WTC11 (cell line): ENCODE measurements at regions not wholly inside any gene's neighbourhood (a gene's known extent, or its start where the extent isn't known, plus 50 kb on each side); places are given as distances from the start of the nearest gene placed in this dataset.

ENCODE experiments used
- ATAC-seq: fragments of 200-7000 bp; cut with Tn5 transposase; 2 replicates; pipeline ENCODE4 v1.10.0; 2021; ENCODE audit warnings: mild to moderate bottlenecking, moderate library complexity
- CTCF ChIA-PET: fragments of 300-600 bp; sonication (Branson Sonifier 250); formaldehyde crosslinking; loops from one replicate; lab custom pipeline; 2021; ENCODE audit warnings: antibody characterized with exemption; lab: Charles Lee
- POLR2A ChIA-PET: fragments of 350-600 bp; sonication (Branson Sonifier 250); formaldehyde crosslinking; loops from one replicate; lab custom pipeline; 2021; ENCODE audit warnings: antibody characterized with exemption; lab: Charles Lee
- DNase-seq: peaks from one replicate; pipeline ENCODE4 v3.0.0; 2021; ENCODE audit warnings: low spot score
- H3K27ac Mint-ChIP-seq: 2 replicates; pipeline ENCODE4 v1.8.0; 2021; ENCODE audit warnings: mixed read lengths
- H3K27me3 Mint-ChIP-seq: 2 replicates; pipeline ENCODE4 v1.8.0; 2021; ENCODE audit warnings: low read depth, mild to moderate bottlenecking, moderate library complexity, mixed read lengths
- H3K36me3 Mint-ChIP-seq: 2 replicates; pipeline ENCODE4 v1.8.0; 2021; ENCODE audit warnings: mixed read lengths
- H3K4me1 Mint-ChIP-seq: 2 replicates; pipeline ENCODE4 v1.8.0; 2022; ENCODE audit warnings: mixed read lengths
- H3K4me3 Mint-ChIP-seq: 2 replicates; pipeline ENCODE4 v1.8.0; 2021; ENCODE audit warnings: mild to moderate bottlenecking, moderate library complexity, mixed read lengths
- H3K9me3 Mint-ChIP-seq: 2 replicates; pipeline ENCODE4 v1.8.0; 2021; ENCODE audit warnings: mixed read lengths
- ATF1 ChIP-seq: sonication (generic); formaldehyde crosslinking; IDR thresholded peaks from 2 replicates; pipeline ENCODE4 v1.8.1; 2023; ENCODE audit warnings: mild to moderate bottlenecking, moderate library complexity, missing genetic modification reagents
- CREB1 ChIP-seq: sonication (generic); formaldehyde crosslinking; IDR thresholded peaks from 2 replicates; pipeline ENCODE4 v1.8.0; 2023; ENCODE audit warnings: mild to moderate bottlenecking, missing genetic modification reagents
- ELF4 ChIP-seq: sonication (generic); formaldehyde crosslinking; IDR thresholded peaks from 2 replicates; pipeline ENCODE4 v1.8.1; 2022; ENCODE audit warnings: low read depth, mild to moderate bottlenecking, moderate library complexity, missing genetic modification reagents
- FOXK1 ChIP-seq: sonication (generic); formaldehyde crosslinking; IDR thresholded peaks from 2 replicates; pipeline ENCODE4 v1.8.0; 2022; ENCODE audit warnings: mild to moderate bottlenecking, moderate library complexity, missing genetic modification reagents
- FOXP1 ChIP-seq: sonication (generic); formaldehyde crosslinking; IDR thresholded peaks from 2 replicates; pipeline ENCODE4 v1.8.0; 2022; ENCODE audit warnings: missing genetic modification reagents, mild to moderate bottlenecking, moderate library complexity, borderline replicate concordance
- GTF2I ChIP-seq: fragments of 250-450 bp; sonication (Bioruptor Pico); conservative IDR thresholded peaks from 2 replicates; pipeline ENCODE4 v1.4.0; 2021; ENCODE audit warnings: mild to moderate bottlenecking
- JAZF1 ChIP-seq: fragments of 250-450 bp; sonication (Bioruptor Pico); IDR thresholded peaks from 2 replicates; pipeline ENCODE4 v1.9.0; 2021; ENCODE audit warnings: moderate library complexity, mild to moderate bottlenecking, inconsistent platforms
- MXD4 ChIP-seq: fragments of 250-450 bp; sonication (Bioruptor Pico); IDR thresholded peaks from 2 replicates; pipeline ENCODE4 v1.8.0; 2021; ENCODE audit warnings: mild to moderate bottlenecking, moderate library complexity, borderline replicate concordance
- NR2C2 ChIP-seq: sonication (generic); formaldehyde crosslinking; IDR thresholded peaks from 2 replicates; pipeline ENCODE4 v1.8.0; 2022; ENCODE audit warnings: mild to moderate bottlenecking, missing genetic modification reagents
- OVOL2 ChIP-seq: fragments of 250-450 bp; sonication (Bioruptor Pico); IDR thresholded peaks from 2 replicates; pipeline ENCODE4 v1.9.0; 2021; ENCODE audit warnings: mild to moderate bottlenecking, borderline replicate concordance
- RELA ChIP-seq: sonication (generic); formaldehyde crosslinking; IDR thresholded peaks from 2 replicates; pipeline ENCODE4 v1.8.1; 2022; ENCODE audit warnings: missing genetic modification reagents, mild to moderate bottlenecking, borderline replicate concordance
- SMAD4 ChIP-seq: sonication (generic); formaldehyde crosslinking; IDR thresholded peaks from 2 replicates; pipeline ENCODE4 v1.8.0; 2022; ENCODE audit warnings: mild to moderate bottlenecking, missing genetic modification reagents
- SOX15 ChIP-seq: fragments of 250-450 bp; sonication (Bioruptor Pico); IDR thresholded peaks from 2 replicates; pipeline ENCODE4 v1.9.0; 2021; ENCODE audit warnings: mild to moderate bottlenecking
- SP1 ChIP-seq: sonication (generic); formaldehyde crosslinking; conservative IDR thresholded peaks from 2 replicates; pipeline ENCODE4 v1.8.1; 2022; ENCODE audit warnings: missing genetic modification reagents
- TEAD4 ChIP-seq: sonication (generic); formaldehyde crosslinking; IDR thresholded peaks from 2 replicates; pipeline ENCODE4 v1.8.0; 2022; ENCODE audit warnings: mild to moderate bottlenecking, missing genetic modification reagents
- TP53 ChIP-seq: sonication (generic); formaldehyde crosslinking; IDR thresholded peaks from 2 replicates; pipeline ENCODE4 v1.8.1; 2023; ENCODE audit warnings: mild to moderate bottlenecking, missing genetic modification reagents
- ZBTB21 ChIP-seq: sonication (generic); formaldehyde crosslinking; IDR thresholded peaks from 2 replicates; pipeline ENCODE4 v1.8.1; 2023; ENCODE audit warnings: mild to moderate bottlenecking, missing genetic modification reagents, borderline replicate concordance
- ZNF138 ChIP-seq: sonication (generic); formaldehyde crosslinking; conservative IDR thresholded peaks from 2 replicates; pipeline ENCODE4 v1.8.1; 2022; ENCODE audit warnings: mild to moderate bottlenecking, moderate library complexity, missing genetic modification reagents
- ZNF219 ChIP-seq: sonication (generic); formaldehyde crosslinking; IDR thresholded peaks from 2 replicates; pipeline ENCODE4 v1.8.0; 2023; ENCODE audit warnings: missing genetic modification reagents, mild to moderate bottlenecking, borderline replicate concordance
- ZNF416 ChIP-seq: fragments of 250-450 bp; sonication (Bioruptor Pico); IDR thresholded peaks from 2 replicates; pipeline ENCODE4 v1.9.0; 2021; ENCODE audit warnings: mild to moderate bottlenecking, inconsistent platforms
- TF ChIP-seq, protein P1 (sequence below): fragments of 250-450 bp; sonication (Bioruptor Pico); IDR thresholded peaks from 2 replicates; pipeline ENCODE4 v1.9.0; 2021; ENCODE audit warnings: mild to moderate bottlenecking
- TF ChIP-seq, protein P2 (sequence below): fragments of 250-450 bp; sonication (Bioruptor Pico); IDR thresholded peaks from 2 replicates; pipeline ENCODE4 v1.9.0; 2021; ENCODE audit warnings: moderate library complexity, mild to moderate bottlenecking, inconsistent platforms, borderline replicate concordance
- TF ChIP-seq, protein P3 (sequence below): sonication (generic); formaldehyde crosslinking; IDR thresholded peaks from 2 replicates; pipeline ENCODE4 v1.8.1; 2022; ENCODE audit warnings: mild to moderate bottlenecking, moderate library complexity, missing genetic modification reagents
- TF ChIP-seq, protein P4 (sequence below): sonication (generic); formaldehyde crosslinking; conservative IDR thresholded peaks from 2 replicates; pipeline ENCODE4 v1.8.1; 2023; ENCODE audit warnings: mild to moderate bottlenecking, low read depth, missing genetic modification reagents, moderate library complexity
- TF ChIP-seq, protein P5 (sequence below): sonication (generic); formaldehyde crosslinking; IDR thresholded peaks from 2 replicates; pipeline ENCODE4 v1.8.0; 2023; ENCODE audit warnings: mild to moderate bottlenecking, missing genetic modification reagents

DNA sequence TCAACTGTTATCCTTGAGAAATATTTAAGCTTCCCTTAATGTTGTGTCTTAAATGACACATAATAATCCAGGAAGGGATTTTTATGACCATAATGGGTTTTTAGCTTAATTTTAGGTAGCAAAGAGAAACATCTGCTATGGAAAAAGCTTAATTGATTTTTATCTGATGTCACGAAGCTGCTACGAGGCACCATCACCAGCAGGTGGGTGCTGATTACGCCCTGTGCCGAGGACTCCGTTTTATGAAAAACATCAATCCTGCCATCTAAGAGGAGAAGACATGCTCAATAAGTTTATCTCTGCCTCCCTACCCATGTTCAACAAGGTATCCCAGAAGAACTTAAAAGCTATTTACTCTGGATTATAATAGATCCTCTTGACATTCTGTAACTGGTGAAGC lies 280.6 kb upstream of the ZFP42 start:
- Mint-ChIP-seq H3K9me3 (no peaks in the 10 kb centered on the region), H3K27me3 (no peaks in the 10 kb centered on the region), H3K36me3 (no peaks in the 10 kb centered on the region), H3K27ac (no peak overlapping the region), H3K4me3 (no peak overlapping the region), H3K4me1 (no peaks in the 10 kb centered on the region)
- TF ChIP-seq GTF2I, result no peak
- no peak for TF ChIP-seq FOXK1 (CRISPR knock-in tag)
- no peak for TF ChIP-seq ELF4 (CRISPR knock-in tag)
- TF ChIP-seq FOXP1 (CRISPR knock-in tag), result no peak
- TF ChIP-seq, protein P1, sequence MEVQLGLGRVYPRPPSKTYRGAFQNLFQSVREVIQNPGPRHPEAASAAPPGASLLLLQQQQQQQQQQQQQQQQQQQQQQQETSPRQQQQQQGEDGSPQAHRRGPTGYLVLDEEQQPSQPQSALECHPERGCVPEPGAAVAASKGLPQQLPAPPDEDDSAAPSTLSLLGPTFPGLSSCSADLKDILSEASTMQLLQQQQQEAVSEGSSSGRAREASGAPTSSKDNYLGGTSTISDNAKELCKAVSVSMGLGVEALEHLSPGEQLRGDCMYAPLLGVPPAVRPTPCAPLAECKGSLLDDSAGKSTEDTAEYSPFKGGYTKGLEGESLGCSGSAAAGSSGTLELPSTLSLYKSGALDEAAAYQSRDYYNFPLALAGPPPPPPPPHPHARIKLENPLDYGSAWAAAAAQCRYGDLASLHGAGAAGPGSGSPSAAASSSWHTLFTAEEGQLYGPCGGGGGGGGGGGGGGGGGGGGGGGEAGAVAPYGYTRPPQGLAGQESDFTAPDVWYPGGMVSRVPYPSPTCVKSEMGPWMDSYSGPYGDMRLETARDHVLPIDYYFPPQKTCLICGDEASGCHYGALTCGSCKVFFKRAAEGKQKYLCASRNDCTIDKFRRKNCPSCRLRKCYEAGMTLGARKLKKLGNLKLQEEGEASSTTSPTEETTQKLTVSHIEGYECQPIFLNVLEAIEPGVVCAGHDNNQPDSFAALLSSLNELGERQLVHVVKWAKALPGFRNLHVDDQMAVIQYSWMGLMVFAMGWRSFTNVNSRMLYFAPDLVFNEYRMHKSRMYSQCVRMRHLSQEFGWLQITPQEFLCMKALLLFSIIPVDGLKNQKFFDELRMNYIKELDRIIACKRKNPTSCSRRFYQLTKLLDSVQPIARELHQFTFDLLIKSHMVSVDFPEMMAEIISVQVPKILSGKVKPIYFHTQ (CRISPR knock-in tag), result no peak
- no peak for TF ChIP-seq MXD4 (CRISPR knock-in tag)
- TF ChIP-seq TP53 (CRISPR knock-in tag), result no peak
- no peak for TF ChIP-seq RELA
- TF ChIP-seq, protein P2, sequence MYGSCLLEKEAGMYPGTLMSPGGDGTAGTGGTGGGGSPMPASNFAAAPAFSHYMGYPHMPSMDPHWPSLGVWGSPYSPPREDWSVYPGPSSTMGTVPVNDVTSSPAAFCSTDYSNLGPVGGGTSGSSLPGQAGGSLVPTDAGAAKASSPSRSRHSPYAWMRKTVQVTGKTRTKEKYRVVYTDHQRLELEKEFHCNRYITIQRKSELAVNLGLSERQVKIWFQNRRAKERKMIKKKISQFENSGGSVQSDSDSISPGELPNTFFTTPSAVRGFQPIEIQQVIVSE (CRISPR knock-in tag), result no peak
- no peak for TF ChIP-seq ZNF219 (CRISPR knock-in tag)
- TF ChIP-seq SP1 (CRISPR knock-in tag), result no peak
- TF ChIP-seq JAZF1 (CRISPR knock-in tag), result no peak
- no peak for TF ChIP-seq ZNF138 (CRISPR knock-in tag)
- TF ChIP-seq ZNF416, result no peak
- TF ChIP-seq SMAD4 (CRISPR knock-in tag), result no peak
- TF ChIP-seq NR2C2 (CRISPR knock-in tag), result no peak
- TF ChIP-seq, protein P3, sequence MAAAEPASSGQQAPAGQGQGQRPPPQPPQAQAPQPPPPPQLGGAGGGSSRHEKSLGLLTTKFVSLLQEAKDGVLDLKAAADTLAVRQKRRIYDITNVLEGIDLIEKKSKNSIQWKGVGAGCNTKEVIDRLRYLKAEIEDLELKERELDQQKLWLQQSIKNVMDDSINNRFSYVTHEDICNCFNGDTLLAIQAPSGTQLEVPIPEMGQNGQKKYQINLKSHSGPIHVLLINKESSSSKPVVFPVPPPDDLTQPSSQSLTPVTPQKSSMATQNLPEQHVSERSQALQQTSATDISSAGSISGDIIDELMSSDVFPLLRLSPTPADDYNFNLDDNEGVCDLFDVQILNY (CRISPR knock-in tag), result no peak
- TF ChIP-seq TEAD4, result no peak
- TF ChIP-seq, protein P4, sequence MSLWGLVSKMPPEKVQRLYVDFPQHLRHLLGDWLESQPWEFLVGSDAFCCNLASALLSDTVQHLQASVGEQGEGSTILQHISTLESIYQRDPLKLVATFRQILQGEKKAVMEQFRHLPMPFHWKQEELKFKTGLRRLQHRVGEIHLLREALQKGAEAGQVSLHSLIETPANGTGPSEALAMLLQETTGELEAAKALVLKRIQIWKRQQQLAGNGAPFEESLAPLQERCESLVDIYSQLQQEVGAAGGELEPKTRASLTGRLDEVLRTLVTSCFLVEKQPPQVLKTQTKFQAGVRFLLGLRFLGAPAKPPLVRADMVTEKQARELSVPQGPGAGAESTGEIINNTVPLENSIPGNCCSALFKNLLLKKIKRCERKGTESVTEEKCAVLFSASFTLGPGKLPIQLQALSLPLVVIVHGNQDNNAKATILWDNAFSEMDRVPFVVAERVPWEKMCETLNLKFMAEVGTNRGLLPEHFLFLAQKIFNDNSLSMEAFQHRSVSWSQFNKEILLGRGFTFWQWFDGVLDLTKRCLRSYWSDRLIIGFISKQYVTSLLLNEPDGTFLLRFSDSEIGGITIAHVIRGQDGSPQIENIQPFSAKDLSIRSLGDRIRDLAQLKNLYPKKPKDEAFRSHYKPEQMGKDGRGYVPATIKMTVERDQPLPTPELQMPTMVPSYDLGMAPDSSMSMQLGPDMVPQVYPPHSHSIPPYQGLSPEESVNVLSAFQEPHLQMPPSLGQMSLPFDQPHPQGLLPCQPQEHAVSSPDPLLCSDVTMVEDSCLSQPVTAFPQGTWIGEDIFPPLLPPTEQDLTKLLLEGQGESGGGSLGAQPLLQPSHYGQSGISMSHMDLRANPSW (CRISPR knock-in tag), result no peak
- ChIA-PET POLR2A (no interaction called here), CTCF (no interaction called here)
- no peak for ATAC-seq
- no peak for DNase-seq

DNA sequence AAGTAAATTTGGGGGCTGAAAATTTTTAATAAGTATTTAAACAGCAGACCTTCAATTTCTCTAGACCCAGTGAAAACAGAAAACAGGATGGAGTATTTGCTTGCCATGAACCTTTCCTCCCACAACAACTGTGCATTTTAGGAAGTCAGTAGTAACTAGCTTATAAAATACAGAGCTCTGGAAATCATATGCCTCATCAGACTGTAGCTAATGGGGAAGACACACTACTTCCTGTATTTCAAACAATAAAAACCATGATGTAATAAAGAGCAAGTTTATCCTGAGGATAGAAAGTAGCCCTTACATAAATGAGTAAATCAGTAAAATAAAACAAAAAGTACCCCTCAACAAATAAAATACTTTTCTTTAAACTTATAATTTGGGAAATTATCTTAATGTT lies 280.1 kb upstream of the ZFP42 start:
- no peaks in the 10 kb centered on the region for H3K4me1 Mint-ChIP-seq
- DNase-seq (no peak), ATAC-seq (no peak)
- POLR2A ChIA-PET, result no interaction called here
- H3K36me3 Mint-ChIP-seq, result no peaks in the 10 kb centered on the region
- TF ChIP-seq, protein P4 (CRISPR knock-in tag), result no peak
- TF ChIP-seq, protein P5, sequence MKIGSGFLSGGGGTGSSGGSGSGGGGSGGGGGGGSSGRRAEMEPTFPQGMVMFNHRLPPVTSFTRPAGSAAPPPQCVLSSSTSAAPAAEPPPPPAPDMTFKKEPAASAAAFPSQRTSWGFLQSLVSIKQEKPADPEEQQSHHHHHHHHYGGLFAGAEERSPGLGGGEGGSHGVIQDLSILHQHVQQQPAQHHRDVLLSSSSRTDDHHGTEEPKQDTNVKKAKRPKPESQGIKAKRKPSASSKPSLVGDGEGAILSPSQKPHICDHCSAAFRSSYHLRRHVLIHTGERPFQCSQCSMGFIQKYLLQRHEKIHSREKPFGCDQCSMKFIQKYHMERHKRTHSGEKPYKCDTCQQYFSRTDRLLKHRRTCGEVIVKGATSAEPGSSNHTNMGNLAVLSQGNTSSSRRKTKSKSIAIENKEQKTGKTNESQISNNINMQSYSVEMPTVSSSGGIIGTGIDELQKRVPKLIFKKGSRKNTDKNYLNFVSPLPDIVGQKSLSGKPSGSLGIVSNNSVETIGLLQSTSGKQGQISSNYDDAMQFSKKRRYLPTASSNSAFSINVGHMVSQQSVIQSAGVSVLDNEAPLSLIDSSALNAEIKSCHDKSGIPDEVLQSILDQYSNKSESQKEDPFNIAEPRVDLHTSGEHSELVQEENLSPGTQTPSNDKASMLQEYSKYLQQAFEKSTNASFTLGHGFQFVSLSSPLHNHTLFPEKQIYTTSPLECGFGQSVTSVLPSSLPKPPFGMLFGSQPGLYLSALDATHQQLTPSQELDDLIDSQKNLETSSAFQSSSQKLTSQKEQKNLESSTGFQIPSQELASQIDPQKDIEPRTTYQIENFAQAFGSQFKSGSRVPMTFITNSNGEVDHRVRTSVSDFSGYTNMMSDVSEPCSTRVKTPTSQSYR (CRISPR knock-in tag), result no peak
- TF ChIP-seq SOX15 (CRISPR knock-in tag), result no peak
- no peak for TF ChIP-seq ATF1
- TF ChIP-seq CREB1, result no peak
- no peak for TF ChIP-seq ZBTB21
- no peak for TF ChIP-seq OVOL2 (CRISPR knock-in tag)
- no peaks in the 10 kb centered on the region for H3K9me3 Mint-ChIP-seq
- H3K27me3 Mint-ChIP-seq, result no peaks in the 10 kb centered on the region
- no peak overlapping the region for H3K4me3 Mint-ChIP-seq
- no peak overlapping the region for H3K27ac Mint-ChIP-seq
- CTCF ChIA-PET, result no interaction called here
